ENCODE measurements at regions not wholly inside any gene's neighbourhood (a gene's known extent, or its start where the extent isn't known, plus 50 kb on each side); places are given as distances from the start of the nearest gene placed in this dataset.

DNA sequence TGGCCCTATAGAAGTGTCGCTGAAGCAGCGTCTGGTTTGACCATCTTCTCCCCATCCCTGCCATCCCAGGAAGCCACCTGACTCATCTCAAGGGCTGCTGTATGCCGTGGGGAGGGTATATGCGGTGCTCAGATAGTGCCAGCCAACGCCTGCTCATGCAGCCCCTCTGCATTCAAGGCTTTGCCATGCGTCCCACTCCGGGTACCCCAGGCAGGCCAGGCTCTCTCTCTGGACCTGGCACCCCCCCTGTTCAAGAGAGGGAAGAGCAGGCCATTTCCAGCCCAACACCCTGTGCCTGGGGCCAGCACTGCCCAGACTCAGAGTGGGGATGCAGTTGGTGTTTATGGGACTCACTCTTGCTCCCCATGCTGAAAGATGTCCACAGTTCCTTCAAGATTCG is 130.0 kb downstream of the GLI2 start:
- no peak overlapping the region for H3K4me3 ChIP-seq (replicated peaks in 1 of 2; ENCODE audit: low read depth in 1 of 2, low read length in 2 of 2)
- no peaks in the 10 kb centered on the region for H3K79me2 ChIP-seq (ENCODE audit: insufficient read depth, low read length)
- H3K36me3 ChIP-seq (ENCODE audit: control insufficient read depth in 1 of 2, insufficient read depth in 2 of 2, low read length in 2 of 2), result no peaks in the 10 kb centered on the region
- BruUV-seq (replicated peaks), result no TSS peak
- no peak overlapping the region for H2AFZ ChIP-seq (ENCODE audit: low read depth, low read length, poor library complexity, severe bottlenecking)
- TF ChIP-seq ELF1 (IDR thresholded peaks at IDR 0.05; ENCODE audit: borderline replicate concordance, low read depth) (no peak), ZNF274 (IDR thresholded peaks at IDR 0.05; ENCODE audit: low read depth, low read length) (no peak), RAD21 (IDR thresholded peaks at IDR 0.05; ENCODE audit: low read depth) (no peak), TCF7L2 (IDR thresholded peaks at IDR 0.05; ENCODE audit: borderline replicate concordance, extremely low read depth, insufficient read depth, insufficient read length) (no peak), JUND (IDR thresholded peaks at IDR 0.05) (no peak), EZH2phosphoT487 (IDR thresholded peaks at IDR 0.05; ENCODE audit: borderline replicate concordance) (no peak), POLR2AphosphoS5 (IDR thresholded peaks at IDR 0.05; ENCODE audit: low read depth, low read length) (no peak), SP1 (IDR thresholded peaks at IDR 0.05; ENCODE audit: low read depth) (no peak)
- TF ChIP-seq, protein P1, sequence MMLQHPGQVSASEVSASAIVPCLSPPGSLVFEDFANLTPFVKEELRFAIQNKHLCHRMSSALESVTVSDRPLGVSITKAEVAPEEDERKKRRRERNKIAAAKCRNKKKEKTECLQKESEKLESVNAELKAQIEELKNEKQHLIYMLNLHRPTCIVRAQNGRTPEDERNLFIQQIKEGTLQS (IDR thresholded peaks at IDR 0.05), result no peak
- TF ChIP-seq, protein P2, sequence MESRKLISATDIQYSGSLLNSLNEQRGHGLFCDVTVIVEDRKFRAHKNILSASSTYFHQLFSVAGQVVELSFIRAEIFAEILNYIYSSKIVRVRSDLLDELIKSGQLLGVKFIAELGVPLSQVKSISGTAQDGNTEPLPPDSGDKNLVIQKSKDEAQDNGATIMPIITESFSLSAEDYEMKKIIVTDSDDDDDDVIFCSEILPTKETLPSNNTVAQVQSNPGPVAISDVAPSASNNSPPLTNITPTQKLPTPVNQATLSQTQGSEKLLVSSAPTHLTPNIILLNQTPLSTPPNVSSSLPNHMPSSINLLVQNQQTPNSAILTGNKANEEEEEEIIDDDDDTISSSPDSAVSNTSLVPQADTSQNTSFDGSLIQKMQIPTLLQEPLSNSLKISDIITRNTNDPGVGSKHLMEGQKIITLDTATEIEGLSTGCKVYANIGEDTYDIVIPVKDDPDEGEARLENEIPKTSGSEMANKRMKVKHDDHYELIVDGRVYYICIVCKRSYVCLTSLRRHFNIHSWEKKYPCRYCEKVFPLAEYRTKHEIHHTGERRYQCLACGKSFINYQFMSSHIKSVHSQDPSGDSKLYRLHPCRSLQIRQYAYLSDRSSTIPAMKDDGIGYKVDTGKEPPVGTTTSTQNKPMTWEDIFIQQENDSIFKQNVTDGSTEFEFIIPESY (IDR thresholded peaks at IDR 0.05; ENCODE audit: extremely low read depth, insufficient replicate concordance, low read length), result no peak
- RAD21 ChIA-PET (ENCODE audit: low non-redundant PET in 1 of 2, low total read pairs in 2 of 2, uncharacterized antibody in 2 of 2, unreplicated experiment in 2 of 2), result no interaction called here
- DNase-seq (ENCODE audit: low read depth, low spot score) (no peak), ATAC-seq (no peak)
- no peaks in the 10 kb centered on the region for H4K20me1 ChIP-seq (ENCODE audit: insufficient read depth)
- no peak overlapping the region for H3K27ac ChIP-seq (ENCODE audit: low read depth, low read length)
- no peak overlapping the region for H3K4me2 ChIP-seq (ENCODE audit: low read length)
- POLR2A ChIA-PET, result no interaction called here
- H3K9me2 ChIP-seq (ENCODE audit: insufficient read depth), result no peaks in the 10 kb centered on the region
- CTCF ChIA-PET, result no interaction called here
- no peaks in the 10 kb centered on the region; the same call in 1 of the 2 replicates for H3K27me3 ChIP-seq (ENCODE audit: insufficient read depth, low read length)
- peaks cover 14 to 33% of the 10 kb centered on the region in 2 experiments for H3K4me1 ChIP-seq (ENCODE audit: control insufficient read depth in 1 of 2, insufficient read depth in 2 of 2, low read length in 2 of 2)
- intact Hi-C loops (cut with micrococcal nuclease), result no loop called here
- no peak overlapping the region for H3K9ac ChIP-seq (ENCODE audit: low read length)
- no peaks in the 10 kb centered on the region for H3K9me3 ChIP-seq (ENCODE audit: control insufficient read depth in 1 of 2, insufficient read depth in 1 of 2, low read depth in 1 of 2, low read length in 2 of 2)
